Keratinocyte (primary cell): ENCODE measurements at regions not wholly inside any gene's neighbourhood (a gene's known extent, or its start where the extent isn't known, plus 50 kb on each side); places are given as distances from the start of the nearest gene placed in this dataset.

Experiments
- DNase-seq: peaks from one replicate; pipeline ENCODE4 v3.0.0-alpha.2; 2011; ENCODE audit warnings: low read depth, missing footprints, low spot score
- FAIRE-seq: peaks from 2 replicates; lab custom pipeline; 2011; peaks lifted over from hg19 to GRCh38; lab: Jason Lieb, UNC
- H2AFZ ChIP-seq: 2 replicates; pipeline ENCODE4 v1.6.0; 2012; ENCODE audit warnings: low read length, control low read depth, inconsistent platforms; ENCODE audit not compliant: control insufficient read depth
- H3K27ac ChIP-seq: 2 replicates; pipeline ENCODE4 v1.5.1; 2011; ENCODE audit warnings: low read length; ENCODE audit not compliant: control insufficient read depth, insufficient read depth
- H3K27me3 ChIP-seq: 3 replicates; pipeline ENCODE4 v1.6.0; 2011; ENCODE audit warnings: low read length; ENCODE audit not compliant: control insufficient read depth, insufficient read depth; ENCODE audit errors: extremely low read depth
- H3K36me3 ChIP-seq, 2 experiments: 2 replicates in 1 of 2; 3 replicates in 1 of 2; pipeline ENCODE4 v1.5.1; 2011; ENCODE audit warnings: low read length in 2 of 2, mild to moderate bottlenecking in 1 of 2; ENCODE audit not compliant: control insufficient read depth in 2 of 2, insufficient read depth in 2 of 2; ENCODE audit errors: extremely low read depth in 1 of 2
- H3K4me1 ChIP-seq: 3 replicates; pipeline ENCODE4 v1.5.1; 2011; ENCODE audit warnings: low read length; ENCODE audit not compliant: control insufficient read depth, insufficient read depth; ENCODE audit errors: extremely low read depth
- H3K4me2 ChIP-seq: 3 replicates; pipeline ENCODE4 v1.6.0; 2011; ENCODE audit warnings: low read depth, low read length; ENCODE audit not compliant: control insufficient read depth, insufficient read depth; ENCODE audit errors: extremely low read depth
- H3K4me3 ChIP-seq, 3 experiments: fragments of 200-600 bp in 1 of 3; sonication (generic) in 1 of 3; 2 replicates in 2 of 3; 3 replicates in 1 of 3; pipeline ENCODE4 v1.5.1; 2011 to 2016; ENCODE audit warnings: low read length in 3 of 3, mild to moderate bottlenecking in 3 of 3, control low read depth in 2 of 3, inconsistent platforms in 1 of 3, low read depth in 1 of 3, mixed read lengths in 1 of 3, mixed run types in 1 of 3, moderate library complexity in 1 of 3; ENCODE audit not compliant: control insufficient read depth in 2 of 3, insufficient read depth in 2 of 3; ENCODE audit errors: extremely low read depth in 1 of 3
- H3K79me2 ChIP-seq: 2 replicates; pipeline ENCODE4 v1.6.0; 2012; ENCODE audit warnings: low read length; ENCODE audit not compliant: control insufficient read depth, insufficient read depth
- H3K9ac ChIP-seq: 3 replicates; pipeline ENCODE4 v1.6.0; 2011; ENCODE audit warnings: low read length; ENCODE audit not compliant: control insufficient read depth, insufficient read depth; ENCODE audit errors: extremely low read depth
- H3K9me1 ChIP-seq: 3 replicates; pipeline ENCODE4 v1.6.0; 2011; ENCODE audit warnings: low read length; ENCODE audit not compliant: control insufficient read depth, insufficient read depth; ENCODE audit errors: extremely low read depth
- H3K9me3 ChIP-seq: 2 replicates; pipeline ENCODE4 v1.5.1; 2012; ENCODE audit warnings: low read depth, low read length; ENCODE audit not compliant: control insufficient read depth
- H4K20me1 ChIP-seq: 3 replicates; pipeline ENCODE4 v1.6.0; 2011; ENCODE audit warnings: low read length; ENCODE audit not compliant: control insufficient read depth, insufficient read depth; ENCODE audit errors: extremely low read depth
- EZH2 ChIP-seq: IDR thresholded peaks from one replicate; pipeline ENCODE4 v1.6.1; 2012; ENCODE audit warnings: inconsistent platforms, mild to moderate bottlenecking, low read length, moderate library complexity
- dilution Hi-C: fragments of 300-500 bp; cut with MboI; formaldehyde crosslinking; loops from one replicate; pipeline ENCODE4 v1.7.0; 2020; ENCODE audit warnings: low sequenced_read_pairs; ENCODE audit not compliant: extremely low pct_ligation_motif_present
- TF ChIP-seq, protein P1 (sequence below), 3 experiments: IDR thresholded peaks in 1 of 3; conservative IDR thresholded peaks in 1 of 3; optimal IDR thresholded peaks in 1 of 3; 2 replicates in 2 of 3; 3 replicates in 1 of 3; pipeline versions ENCODE3 to v1.5.1; 2011; ENCODE audit warnings: low read length in 3 of 3, mild to moderate bottlenecking in 3 of 3, moderate library complexity in 2 of 3, control low read depth in 1 of 3, inconsistent platforms in 1 of 3; ENCODE audit not compliant: insufficient read depth in 2 of 3; ENCODE audit errors: extremely low read depth in 1 of 3

DNA sequence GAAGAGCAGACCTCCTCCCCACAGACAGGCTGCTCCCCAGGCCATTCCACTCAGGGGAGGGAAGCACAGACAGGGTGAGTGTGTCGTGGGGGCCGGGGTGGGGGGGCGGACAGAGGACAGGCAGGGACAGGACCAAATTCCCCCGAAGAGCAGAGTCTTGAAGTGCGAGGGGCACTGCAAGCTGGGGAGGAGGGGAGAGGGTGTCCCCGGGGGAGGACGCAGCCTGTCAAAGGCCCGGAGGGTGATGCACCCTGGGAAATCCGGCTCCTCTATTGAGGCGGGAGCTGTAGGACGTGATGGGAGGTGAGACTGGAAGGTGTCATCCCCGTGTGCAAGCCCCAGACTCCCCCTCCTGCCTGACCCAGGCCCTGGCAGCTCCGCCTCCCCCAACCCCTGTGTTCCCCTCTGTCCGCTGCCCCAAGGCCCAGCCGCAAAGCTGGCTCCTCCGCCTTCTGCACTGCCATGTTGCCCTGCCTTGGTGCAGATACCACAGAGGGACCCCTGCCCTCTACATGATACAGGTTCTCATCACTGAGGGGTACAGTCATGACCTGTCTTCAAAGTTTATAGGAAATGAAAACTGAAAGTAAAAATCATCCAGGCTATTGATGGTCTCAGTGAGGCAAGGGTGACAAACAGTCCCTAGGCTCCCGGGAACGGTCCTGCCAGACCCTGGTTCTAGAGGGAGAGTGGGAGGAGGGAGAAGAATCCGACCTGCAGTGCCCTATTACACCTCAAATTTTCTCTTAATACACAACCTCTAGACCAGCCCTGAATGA lies 76.3 kb upstream of the IQSEC1 start:
- FAIRE-seq (no peak), DNase-seq (no peak)
- H3K79me2 ChIP-seq, result no peaks in the 10 kb centered on the region
- no peak overlapping the region for H3K4me3 ChIP-seq
- no peaks in the 10 kb centered on the region for H3K36me3 ChIP-seq
- H4K20me1 ChIP-seq, result no peaks in the 10 kb centered on the region
- no peaks in the 10 kb centered on the region for H3K9me1 ChIP-seq
- dilution Hi-C loops, result no loop called here
- no peak for TF ChIP-seq EZH2
- TF ChIP-seq, protein P1, sequence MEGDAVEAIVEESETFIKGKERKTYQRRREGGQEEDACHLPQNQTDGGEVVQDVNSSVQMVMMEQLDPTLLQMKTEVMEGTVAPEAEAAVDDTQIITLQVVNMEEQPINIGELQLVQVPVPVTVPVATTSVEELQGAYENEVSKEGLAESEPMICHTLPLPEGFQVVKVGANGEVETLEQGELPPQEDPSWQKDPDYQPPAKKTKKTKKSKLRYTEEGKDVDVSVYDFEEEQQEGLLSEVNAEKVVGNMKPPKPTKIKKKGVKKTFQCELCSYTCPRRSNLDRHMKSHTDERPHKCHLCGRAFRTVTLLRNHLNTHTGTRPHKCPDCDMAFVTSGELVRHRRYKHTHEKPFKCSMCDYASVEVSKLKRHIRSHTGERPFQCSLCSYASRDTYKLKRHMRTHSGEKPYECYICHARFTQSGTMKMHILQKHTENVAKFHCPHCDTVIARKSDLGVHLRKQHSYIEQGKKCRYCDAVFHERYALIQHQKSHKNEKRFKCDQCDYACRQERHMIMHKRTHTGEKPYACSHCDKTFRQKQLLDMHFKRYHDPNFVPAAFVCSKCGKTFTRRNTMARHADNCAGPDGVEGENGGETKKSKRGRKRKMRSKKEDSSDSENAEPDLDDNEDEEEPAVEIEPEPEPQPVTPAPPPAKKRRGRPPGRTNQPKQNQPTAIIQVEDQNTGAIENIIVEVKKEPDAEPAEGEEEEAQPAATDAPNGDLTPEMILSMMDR (optimal IDR thresholded peaks at IDR 0.05 in 1 of 3, IDR thresholded peaks at IDR 0.05 in 1 of 3, conservative IDR thresholded peaks at IDR 0.05 in 1 of 3; ENCODE audit: extremely low read depth in 1 of 3, insufficient read depth in 2 of 3, low read length in 3 of 3), result no peak
- no peak overlapping the region for H2AFZ ChIP-seq
- no peak overlapping the region for H3K4me2 ChIP-seq
- no peaks in the 10 kb centered on the region for H3K4me1 ChIP-seq
- no peak overlapping the region for H3K9ac ChIP-seq
- no peak overlapping the region for H3K27ac ChIP-seq
- no peaks in the 10 kb centered on the region for H3K27me3 ChIP-seq
- no peaks in the 10 kb centered on the region for H3K9me3 ChIP-seq

DNA sequence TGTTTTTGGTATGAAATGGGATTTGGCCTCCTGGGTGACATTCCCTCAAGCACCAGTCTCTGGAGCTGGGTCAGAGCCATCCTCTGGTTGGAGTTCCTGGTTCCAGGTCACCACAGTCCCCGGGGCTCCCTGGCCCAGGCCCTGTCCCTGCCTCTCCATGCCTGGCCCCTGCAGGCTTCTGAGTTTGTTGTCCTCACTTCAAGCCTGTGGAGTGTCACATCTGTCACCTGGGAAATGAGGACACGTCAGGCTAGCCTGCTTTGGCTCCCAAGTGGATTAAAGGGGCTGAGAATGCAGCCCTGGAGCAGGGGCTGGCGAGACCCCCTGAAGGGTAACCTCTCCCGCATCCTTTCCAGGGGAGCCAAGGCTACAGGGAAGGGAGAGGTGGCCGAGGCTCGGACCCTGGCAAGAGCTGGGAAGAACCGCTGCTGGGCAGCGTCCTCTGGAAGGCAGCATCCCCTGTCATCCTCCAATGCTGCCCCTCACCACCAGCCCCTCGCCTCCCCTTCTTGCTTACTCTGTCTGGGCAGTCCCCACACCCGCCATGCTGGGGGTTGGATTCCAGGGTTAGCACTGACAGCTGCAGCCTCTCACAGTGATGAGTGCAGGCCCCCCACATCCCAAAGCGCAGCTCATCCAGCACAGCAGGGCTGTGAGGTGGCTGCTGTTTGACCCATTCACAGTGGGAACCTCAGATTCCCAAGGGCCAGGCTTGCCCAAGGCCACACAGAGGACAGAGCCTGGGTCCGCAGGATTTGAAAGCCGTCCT lies 75.5 kb upstream of the IQSEC1 start:
- no peak for DNase-seq

More for the DNA sequence above, 75.5 kb upstream of the IQSEC1 start:
- Histone ChIP-seq H3K27ac (no peak overlapping the region), H2AFZ (no peak overlapping the region), H3K4me1 (no peaks in the 10 kb centered on the region), H3K4me3 (no peak overlapping the region), H3K36me3 (no peaks in the 10 kb centered on the region), H4K20me1 (no peaks in the 10 kb centered on the region), H3K9me1 (no peaks in the 10 kb centered on the region), H3K9me3 (no peaks in the 10 kb centered on the region), H3K27me3 (no peaks in the 10 kb centered on the region), H3K9ac (no peak overlapping the region), H3K4me2 (no peak overlapping the region), H3K79me2 (no peaks in the 10 kb centered on the region)
- FAIRE-seq, result no peak
- dilution Hi-C loops, result no loop called here
- TF ChIP-seq, protein P1 (optimal IDR thresholded peaks at IDR 0.05 in 1 of 3, IDR thresholded peaks at IDR 0.05 in 1 of 3, conservative IDR thresholded peaks at IDR 0.05 in 1 of 3; ENCODE audit: extremely low read depth in 1 of 3, insufficient read depth in 2 of 3, low read length in 3 of 3), result no peak
- TF ChIP-seq EZH2, result no peak
